NT2/D1 (cell line): ENCODE measurements at regions not wholly inside any gene's neighbourhood (a gene's known extent, or its start where the extent isn't known, plus 50 kb on each side); places are given as distances from the start of the nearest gene placed in this dataset.

Experiments used
- DNase-seq: peaks from one replicate; pipeline ENCODE4 v3.0.0-alpha.2; 2011; ENCODE audit warnings: low read depth, low spot score
- H3K27me3 ChIP-seq: 2 replicates; pipeline ENCODE4 v1.6.0; 2011; ENCODE audit warnings: mild to moderate bottlenecking; ENCODE audit not compliant: insufficient read length, insufficient read depth
- H3K36me3 ChIP-seq: 2 replicates; pipeline ENCODE4 v1.6.1; 2011; ENCODE audit warnings: mild to moderate bottlenecking, low read length, mixed read lengths; ENCODE audit not compliant: insufficient read depth, insufficient read length
- H3K4me1 ChIP-seq: 2 replicates; pipeline ENCODE4 v1.5.1; 2011; ENCODE audit not compliant: insufficient read depth, insufficient read length
- H3K4me3 ChIP-seq: 2 replicates; pipeline ENCODE4 v1.5.1; 2011; ENCODE audit warnings: low read depth; ENCODE audit not compliant: insufficient read length
- H3K9ac ChIP-seq: 2 replicates; pipeline ENCODE4 v1.6.0; 2011; ENCODE audit warnings: low read depth; ENCODE audit not compliant: insufficient read length
- H3K9me3 ChIP-seq: 2 replicates; pipeline ENCODE4 v1.5.1; 2011; ENCODE audit warnings: mild to moderate bottlenecking, low read length; ENCODE audit not compliant: insufficient read depth
- SUZ12 ChIP-seq: IDR thresholded peaks from 2 replicates; pipeline ENCODE4 v1.6.1; 2011; ENCODE audit not compliant: insufficient read length, insufficient read depth; ENCODE audit errors: extremely low read depth
- YY1 ChIP-seq: IDR thresholded peaks from 2 replicates; pipeline ENCODE4 v1.6.1; 2011; ENCODE audit not compliant: insufficient read length, insufficient read depth
- ZNF274 ChIP-seq: IDR thresholded peaks from 2 replicates; pipeline ENCODE4 v1.6.1; 2011; ENCODE audit warnings: mild to moderate bottlenecking, low read depth, low read length

DNA sequence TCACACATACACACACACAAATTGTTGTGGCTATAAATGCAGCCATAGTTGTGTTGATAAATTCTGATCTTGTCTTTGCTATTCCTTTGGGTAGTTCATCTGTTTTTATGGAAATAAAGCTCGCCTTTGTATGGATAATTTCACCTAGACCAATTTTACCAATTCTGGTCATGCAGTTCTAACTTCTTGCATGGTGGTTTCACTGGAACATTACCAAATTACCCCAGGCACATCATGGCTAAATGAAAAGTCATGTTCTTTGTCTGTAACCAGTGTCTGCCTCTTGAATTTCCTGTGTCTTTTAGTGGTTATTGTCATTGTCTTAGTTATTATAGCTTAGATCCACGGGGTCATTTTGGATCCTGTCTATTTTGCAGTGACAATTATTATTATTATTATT is 50.3 kb upstream of the TMC1 start:
- no peak for TF ChIP-seq YY1
- no peak for TF ChIP-seq SUZ12
- TF ChIP-seq ZNF274, result no peak
- Histone ChIP-seq H3K9ac (no peak overlapping the region), H3K9me3 (no peaks in the 10 kb centered on the region)

DNA sequence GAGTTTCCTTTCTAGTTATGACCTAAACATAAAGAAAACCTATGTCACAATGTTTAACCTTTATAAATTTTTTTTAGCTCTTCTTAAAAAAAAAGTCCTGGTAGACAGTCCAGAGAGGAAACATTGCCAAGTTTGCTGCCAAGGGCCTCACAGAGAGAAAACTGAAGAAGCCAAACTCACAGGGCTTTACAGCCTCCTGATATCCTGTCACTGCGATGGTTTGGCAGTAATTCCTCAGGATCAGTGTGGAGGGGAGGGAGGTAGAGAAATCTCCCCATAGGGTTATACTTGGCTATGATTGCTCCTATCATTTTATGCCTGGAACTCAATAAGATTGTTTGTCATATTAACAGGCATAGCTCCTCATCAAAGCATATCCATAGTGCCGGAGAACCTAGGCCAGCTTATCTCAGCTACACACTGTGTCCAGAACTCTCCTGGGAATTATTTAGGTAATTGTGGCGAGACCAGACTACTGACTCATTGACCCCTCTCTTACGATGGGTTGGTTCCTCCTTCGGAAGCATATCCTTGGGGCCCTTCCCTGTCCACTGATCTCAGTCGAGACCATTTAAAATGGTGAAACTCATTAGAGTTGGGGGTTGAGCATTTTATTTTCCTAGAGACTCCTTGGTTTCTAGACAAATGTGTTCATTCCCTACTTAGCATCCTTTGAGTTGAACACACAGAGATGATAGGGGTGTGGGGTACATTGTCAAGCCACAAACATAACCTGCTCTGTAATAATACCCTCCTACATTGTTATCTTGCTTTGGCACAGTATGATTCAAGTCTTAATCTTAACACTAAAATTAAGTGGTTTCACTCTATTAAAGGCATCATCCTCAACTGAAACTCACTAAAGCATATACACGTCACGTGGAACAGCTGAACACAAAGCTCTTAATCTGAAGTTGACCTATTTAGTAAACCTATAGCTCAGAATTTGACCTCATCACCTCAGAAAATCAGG is 53.4 kb upstream of the TMC1 start:
- no peaks in the 10 kb centered on the region for H3K9me3 ChIP-seq
- DNase-seq, result no peak
- no peaks in the 10 kb centered on the region for H3K36me3 ChIP-seq
- H3K4me3 ChIP-seq, result no peak overlapping the region
- TF ChIP-seq YY1, result no peak
- TF ChIP-seq SUZ12, result no peak
- no peak for TF ChIP-seq ZNF274
- no peaks in the 10 kb centered on the region for H3K4me1 ChIP-seq
- H3K9ac ChIP-seq, result no peak overlapping the region
- no peaks in the 10 kb centered on the region for H3K27me3 ChIP-seq

More for the DNA sequence above, 50.3 kb upstream of the TMC1 start:
- DNase-seq, result no peak
- Histone ChIP-seq H3K36me3 (no peaks in the 10 kb centered on the region), H3K27me3 (no peaks in the 10 kb centered on the region), H3K4me1 (no peaks in the 10 kb centered on the region), H3K4me3 (no peak overlapping the region)

DNA sequence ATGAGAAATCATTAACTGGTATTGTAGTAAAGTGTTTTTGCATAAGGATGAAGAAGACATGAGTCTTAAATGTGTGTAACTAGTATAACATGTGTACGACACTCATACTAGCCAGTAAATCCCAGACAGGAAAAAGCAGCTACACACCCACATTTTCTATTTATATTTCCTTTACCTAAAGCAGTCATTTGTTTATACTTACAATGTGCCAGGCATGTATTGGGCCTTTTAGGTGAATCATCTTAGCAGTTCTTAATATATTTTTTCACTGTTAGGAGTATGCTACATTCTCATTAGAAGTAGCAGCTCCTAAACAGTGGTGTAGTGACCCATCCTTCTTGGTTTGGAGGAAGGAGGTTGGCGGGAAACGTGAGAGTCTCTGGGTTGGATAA is 55.8 kb upstream of the TMC1 start:
- no peak for DNase-seq
- Histone ChIP-seq H3K27me3 (no peaks in the 10 kb centered on the region), H3K36me3 (no peaks in the 10 kb centered on the region), H3K9me3 (no peaks in the 10 kb centered on the region), H3K9ac (no peak overlapping the region), H3K4me3 (no peak overlapping the region), H3K4me1 (no peaks in the 10 kb centered on the region)
- TF ChIP-seq ZNF274 (no peak), SUZ12 (no peak), YY1 (no peak)

DNA sequence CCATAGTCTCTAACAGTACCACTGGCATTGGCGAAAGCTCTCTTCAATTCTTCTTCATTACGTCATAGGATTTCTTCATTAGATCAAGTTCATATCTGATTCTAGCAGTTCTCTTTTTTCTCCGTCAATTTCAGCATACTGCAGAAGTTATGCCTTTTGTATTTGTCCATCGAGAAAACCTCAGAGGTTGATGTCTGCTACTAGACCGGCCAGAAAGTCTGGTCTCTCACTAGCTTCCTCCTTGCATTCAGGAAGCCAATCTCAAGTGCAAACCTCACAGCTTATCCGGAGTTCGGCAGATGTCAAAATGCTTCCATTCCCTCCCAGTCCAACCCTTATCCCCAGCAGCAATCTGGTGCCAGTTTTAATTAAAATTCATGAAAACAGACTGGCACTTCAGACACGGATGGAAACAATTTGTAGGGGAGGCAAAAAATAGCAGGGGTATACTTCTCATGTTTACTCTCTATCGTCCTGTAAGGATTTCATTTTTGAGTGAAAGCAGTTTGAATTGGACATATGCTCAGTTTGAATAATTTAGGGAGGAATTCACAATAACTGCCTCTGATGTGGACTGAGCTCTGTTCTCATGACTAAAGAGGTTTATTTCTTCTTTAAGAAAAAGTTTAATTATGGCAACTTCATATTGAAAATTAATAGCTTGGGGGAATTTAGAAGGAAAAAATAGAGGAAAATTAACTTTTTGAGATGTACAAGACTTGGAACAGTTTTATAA is 56.4 kb upstream of the TMC1 start:
- no peaks in the 10 kb centered on the region for H3K27me3 ChIP-seq
- TF ChIP-seq YY1 (no peak), ZNF274 (no peak), SUZ12 (no peak)
- no peaks in the 10 kb centered on the region for H3K4me1 ChIP-seq
- no peaks in the 10 kb centered on the region for H3K36me3 ChIP-seq
- no peak for DNase-seq
- no peaks in the 10 kb centered on the region for H3K9me3 ChIP-seq
- no peak overlapping the region for H3K9ac ChIP-seq
- H3K4me3 ChIP-seq, result no peak overlapping the region

DNA sequence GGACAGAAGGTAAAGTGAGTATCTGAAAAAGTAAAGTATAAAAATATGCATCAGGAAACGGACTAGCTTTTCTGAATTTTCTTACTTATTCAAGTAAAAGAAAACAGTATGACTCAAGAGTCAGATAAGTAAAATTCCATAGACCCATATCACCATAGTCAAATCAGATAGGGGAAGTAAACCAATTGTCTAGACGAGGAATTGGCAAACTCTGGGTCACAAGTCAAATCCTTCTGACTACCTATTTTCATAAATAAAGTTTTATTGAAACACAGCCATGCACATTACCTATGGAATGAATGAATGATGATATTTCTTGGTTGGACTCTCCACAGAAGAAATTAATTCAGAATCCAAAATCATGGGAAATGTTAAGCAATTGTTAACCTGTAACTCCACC is 59.1 kb upstream of the TMC1 start:
- Histone ChIP-seq H3K4me3 (no peak overlapping the region), H3K9me3 (no peaks in the 10 kb centered on the region), H3K9ac (no peak overlapping the region), H3K36me3 (no peaks in the 10 kb centered on the region), H3K27me3 (no peaks in the 10 kb centered on the region), H3K4me1 (no peaks in the 10 kb centered on the region)
- DNase-seq, result no peak
- TF ChIP-seq ZNF274 (no peak), YY1 (no peak), SUZ12 (no peak)

DNA sequence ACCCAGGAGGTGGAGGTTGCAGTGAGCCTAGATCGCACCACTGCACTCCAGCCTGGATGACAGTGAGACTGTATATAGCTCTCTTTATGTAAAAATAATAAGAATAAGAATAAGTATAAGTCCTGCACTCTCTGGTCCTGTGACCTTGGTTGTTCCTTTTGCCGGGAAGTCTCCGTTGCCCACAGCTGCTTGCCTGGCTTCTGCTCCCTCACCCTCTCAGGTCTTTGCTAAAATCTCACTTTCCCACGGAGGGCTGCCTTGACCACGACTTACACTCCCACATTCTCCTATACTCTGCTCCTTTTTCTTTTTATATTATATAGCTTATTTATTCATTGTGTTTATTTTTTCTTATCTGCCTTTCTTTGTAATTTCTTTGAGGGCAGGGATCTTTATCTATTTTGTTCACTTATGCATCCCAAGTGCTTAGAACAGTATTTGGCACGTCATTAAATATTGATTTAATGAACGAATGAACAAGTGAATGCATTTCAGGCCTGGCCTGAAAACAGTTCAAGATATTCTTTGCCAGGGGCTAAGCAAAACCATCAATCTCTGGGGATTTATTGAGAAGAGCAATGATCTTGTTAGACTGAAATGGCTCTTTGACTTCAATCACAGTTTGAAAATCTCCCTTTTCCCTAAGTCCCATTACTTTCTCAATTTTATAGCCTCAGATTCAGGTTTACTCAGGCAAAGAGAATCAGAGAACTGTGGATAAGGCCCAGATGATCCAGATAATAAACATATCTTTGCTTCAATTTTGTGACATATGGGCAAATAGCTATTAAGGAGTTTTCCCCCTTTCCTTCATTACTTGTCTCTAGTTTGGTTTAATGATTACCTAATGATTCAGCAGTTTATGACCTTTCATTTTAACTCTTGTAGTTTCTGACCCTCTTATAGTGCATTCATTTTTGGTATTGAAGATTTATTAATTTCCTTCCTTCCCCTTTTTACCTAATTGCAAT is 60.8 kb upstream of the TMC1 start:
- H3K4me1 ChIP-seq, result no peaks in the 10 kb centered on the region
- TF ChIP-seq YY1 (no peak), ZNF274 (no peak), SUZ12 (no peak)

DNA sequence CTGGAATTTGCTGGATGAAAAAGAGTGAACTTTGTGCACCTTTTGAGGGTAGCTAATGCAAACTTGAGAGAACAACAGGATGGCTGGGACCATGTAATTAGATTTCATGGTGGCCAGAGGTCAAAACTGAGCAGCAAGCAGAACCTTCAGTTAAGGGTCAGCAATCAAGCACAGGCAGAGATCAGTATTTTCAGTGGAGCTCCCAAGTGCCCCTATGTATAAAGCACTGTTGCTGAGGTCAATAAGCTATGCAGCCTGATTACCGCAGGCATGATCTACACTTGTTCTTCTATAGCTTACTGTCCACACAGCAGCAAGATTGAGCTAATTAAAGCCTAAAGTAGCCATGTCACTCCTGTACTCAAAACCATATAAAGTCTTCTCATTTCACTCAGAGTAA is 62.1 kb upstream of the TMC1 start:
- no peak overlapping the region for H3K4me3 ChIP-seq
- H3K4me1 ChIP-seq, result no peaks in the 10 kb centered on the region
- H3K27me3 ChIP-seq, result no peaks in the 10 kb centered on the region
- no peak overlapping the region for H3K9ac ChIP-seq
- H3K9me3 ChIP-seq, result no peaks in the 10 kb centered on the region
- H3K36me3 ChIP-seq, result no peaks in the 10 kb centered on the region
- no peak for DNase-seq
- TF ChIP-seq YY1 (no peak), SUZ12 (no peak), ZNF274 (no peak)

More for the DNA sequence above, 60.8 kb upstream of the TMC1 start:
- Histone ChIP-seq H3K9me3 (no peaks in the 10 kb centered on the region), H3K27me3 (no peaks in the 10 kb centered on the region), H3K9ac (no peak overlapping the region), H3K4me3 (no peak overlapping the region), H3K36me3 (no peaks in the 10 kb centered on the region)
- DNase-seq, result no peak
